ENCODE measurements at regions not wholly inside any gene's neighbourhood (a gene's known extent, or its start where the extent isn't known, plus 50 kb on each side); places are given as distances from the start of the nearest gene placed in this dataset.

GRCh38 chr15:62342959-62343358, 177.9 kb upstream of the C2CD4B start:
- no peak for TF ChIP-seq CTCF (IDR thresholded peaks at IDR 0.05; ENCODE audit: insufficient read depth, low read depth, low read length)
- Histone ChIP-seq H3K36me3 (ENCODE audit: control insufficient read depth, insufficient read depth, low read length) (no peaks in the 10 kb centered on the region), H3K27me3 (ENCODE audit: control insufficient read depth, insufficient read depth, low read length) (peaks cover 2% of the 10 kb centered on the region; the same call in 1 of the 2 replicates), H3K4me3 (ENCODE audit: low read depth, low read length) (no peak overlapping the region)
- POLR2A ChIA-PET: no interaction called here
- CTCF ChIA-PET: interaction anchor here (1.1 kb wide), 1 partner anchor 37 kb away, joined by 3 read pairs; no protein-coding TSS in a partner anchor
- no peak for DNase-seq (ENCODE audit: low read depth)

DNA sequence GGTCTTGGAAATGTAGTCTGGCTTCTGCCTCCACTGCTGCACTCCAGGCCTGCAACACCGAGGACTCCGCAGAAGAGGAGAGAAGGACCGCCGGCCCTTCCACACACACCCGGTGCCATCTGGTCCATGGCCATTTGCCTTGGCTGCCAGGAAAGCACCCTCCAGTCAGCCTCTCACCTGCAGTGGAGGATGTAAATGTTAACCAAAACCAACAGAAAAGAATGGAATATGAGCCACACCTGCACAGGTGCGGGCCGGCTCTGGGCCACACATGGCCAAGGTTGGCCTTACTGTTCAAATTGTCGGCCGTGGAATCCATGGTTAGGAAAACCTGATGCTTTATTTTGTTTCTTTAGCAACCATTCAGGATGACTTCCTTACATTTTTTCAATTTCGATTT, 178.3 kb upstream of the C2CD4B start:
- no peaks in the 10 kb centered on the region for H3K36me3 ChIP-seq (ENCODE audit: control insufficient read depth, insufficient read depth, low read length)
- DNase-seq (ENCODE audit: low read depth): no peak
- peaks cover 2% of the 10 kb centered on the region; the same call in 1 of the 2 replicates for H3K27me3 ChIP-seq (ENCODE audit: control insufficient read depth, insufficient read depth, low read length)
- no peak for TF ChIP-seq CTCF (IDR thresholded peaks at IDR 0.05; ENCODE audit: insufficient read depth, low read depth, low read length)
- CTCF ChIA-PET: interaction anchor here (1.1 to 2.5 kb wide), 2 partner anchors 9 to 37 kb away, joined by 3 to 12 read pairs; no protein-coding TSS in a partner anchor
- H3K4me3 ChIP-seq (ENCODE audit: low read depth, low read length): no peak overlapping the region
- POLR2A ChIA-PET: no interaction called here

- Histone ChIP-seq H3K36me3 (ENCODE audit: control insufficient read depth, insufficient read depth, low read length) (no peaks in the 10 kb centered on the region), H3K27me3 (ENCODE audit: control insufficient read depth, insufficient read depth, low read length) (no peaks in the 10 kb centered on the region), H3K4me3 (ENCODE audit: low read depth, low read length) (no peak overlapping the region)
- peak; percentile 64 for TF ChIP-seq CTCF (IDR thresholded peaks at IDR 0.05; ENCODE audit: insufficient read depth, low read depth, low read length)
- no peak for DNase-seq (ENCODE audit: low read depth)
- CTCF ChIA-PET: interaction anchor here (0.6 to 2.5 kb wide), 6 partner anchors 8 to 397 kb away, joined by 3 to 12 read pairs (median 4); no protein-coding TSS in a partner anchor
- POLR2A ChIA-PET: no interaction called here
Measured at GRCh38 chr15:62344806-62345539, 179.9 kb upstream of the C2CD4B start.

DNA sequence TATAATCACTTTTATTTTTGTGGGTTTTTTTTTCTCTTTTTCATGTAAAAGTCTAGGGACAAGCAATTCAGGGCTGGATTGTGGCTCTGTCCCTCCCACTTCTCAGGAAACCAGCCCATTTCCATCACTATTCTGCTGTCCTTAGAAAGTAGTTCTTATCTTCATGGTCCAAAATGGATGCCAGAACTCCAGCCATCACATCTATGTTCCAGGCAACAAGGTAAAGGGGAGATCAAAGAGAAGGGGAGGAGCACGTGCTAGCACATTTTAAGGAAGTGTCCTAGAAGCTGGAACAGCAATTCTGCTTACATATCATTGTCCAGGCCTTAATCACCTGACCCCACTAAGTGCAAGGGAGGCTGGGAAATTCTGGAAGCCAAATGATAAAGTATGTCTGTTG, 181.1 kb upstream of the C2CD4B start:
- H3K4me3 ChIP-seq (ENCODE audit: low read depth, low read length): no peak overlapping the region
- ChIA-PET CTCF (interaction anchor here (1.2 kb wide), 1 partner anchor 9 kb away, joined by 3 read pairs; no protein-coding TSS in a partner anchor), POLR2A (no interaction called here)
- no peak for DNase-seq (ENCODE audit: low read depth)
- no peaks in the 10 kb centered on the region for H3K27me3 ChIP-seq (ENCODE audit: control insufficient read depth, insufficient read depth, low read length)
- no peaks in the 10 kb centered on the region for H3K36me3 ChIP-seq (ENCODE audit: control insufficient read depth, insufficient read depth, low read length)
- no peak for TF ChIP-seq CTCF (IDR thresholded peaks at IDR 0.05; ENCODE audit: insufficient read depth, low read depth, low read length)

DNA sequence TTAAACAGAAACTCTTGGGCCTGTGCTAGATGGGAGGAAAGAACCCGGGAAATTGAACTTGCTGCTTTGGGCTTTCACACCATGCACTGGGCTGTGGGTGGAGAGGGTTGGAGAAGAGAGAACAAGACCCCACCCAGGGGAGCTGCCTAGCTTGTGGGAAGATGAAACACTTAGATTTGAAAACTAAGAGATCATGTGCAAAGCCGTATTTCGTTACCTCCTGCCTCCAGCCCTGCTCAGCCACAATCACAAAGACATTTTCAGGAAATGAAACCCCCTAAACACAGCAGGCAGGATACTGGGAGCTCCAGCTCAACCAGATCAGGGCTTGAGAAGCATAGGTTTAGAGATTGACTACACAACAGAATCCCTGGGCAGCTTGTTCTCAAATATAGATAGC, 183.0 kb upstream of the C2CD4B start:
- Histone ChIP-seq H3K27me3 (ENCODE audit: control insufficient read depth, insufficient read depth, low read length) (peaks cover 1% of the 10 kb centered on the region; the same call in 1 of the 2 replicates), H3K4me3 (ENCODE audit: low read depth, low read length) (no peak overlapping the region), H3K36me3 (ENCODE audit: control insufficient read depth, insufficient read depth, low read length) (no peaks in the 10 kb centered on the region)
- no peak for DNase-seq (ENCODE audit: low read depth)
- POLR2A ChIA-PET: no interaction called here
- no peak for TF ChIP-seq CTCF (IDR thresholded peaks at IDR 0.05; ENCODE audit: insufficient read depth, low read depth, low read length)
- CTCF ChIA-PET: interaction anchor here (1.5 kb wide), 1 partner anchor 41 kb away, joined by 5 read pairs; no protein-coding TSS in a partner anchor
